NB4 (cell line): ENCODE measurements at regions not wholly inside any gene's neighbourhood (a gene's known extent, or its start where the extent isn't known, plus 50 kb on each side); places are given as distances from the start of the nearest gene placed in this dataset.

Experiments
- CTCF ChIP-seq: IDR thresholded peaks from one replicate; pipeline ENCODE4 v1.5.1; 2012; ENCODE audit warnings: low read depth, low read length
- POLR2A ChIP-seq: IDR thresholded peaks from 2 replicates; pipeline ENCODE4 v1.6.1; 2011; ENCODE audit warnings: mild to moderate bottlenecking; ENCODE audit not compliant: insufficient read length; ENCODE audit errors: extremely low read depth

- TF ChIP-seq POLR2A, result no peak
- TF ChIP-seq CTCF, result no peak
These were observed 66.5 kb downstream of the EFNB1 start for GRCh38 chrX:68895341-68895755.
